KOPT-K1 (cell line): ENCODE measurements at regions not wholly inside any gene's neighbourhood (a gene's known extent, or its start where the extent isn't known, plus 50 kb on each side); places are given as distances from the start of the nearest gene placed in this dataset.
"Not testable (repeated sequence)": the region's sequence is repeated elsewhere in the genome, so short reads cannot be mapped to it uniquely, and the experiment has no call there.

Experiments
- H3K27ac ChIP-seq: fragments of 200-600 bp; sonication (generic); 2 replicates; pipeline ENCODE4 v1.5.1; 2016; ENCODE audit warnings: antibody characterized with exemption, mild to moderate bottlenecking, low read depth, low read length; ENCODE audit not compliant: poor library complexity, severe bottlenecking
- H3K36me3 ChIP-seq: fragments of 200-600 bp; sonication (generic); 2 replicates; pipeline ENCODE4 v1.5.1; 2017; ENCODE audit warnings: antibody characterized with exemption, mild to moderate bottlenecking, low read length, moderate library complexity; ENCODE audit not compliant: insufficient read depth
- H3K9me3 ChIP-seq: fragments of 200-600 bp; sonication (generic); 2 replicates; pipeline ENCODE4 v1.5.1; 2017; ENCODE audit warnings: antibody characterized with exemption, low read length, mild to moderate bottlenecking; ENCODE audit not compliant: insufficient read depth, poor library complexity, severe bottlenecking

- no peak overlapping the region for H3K27ac ChIP-seq
- no peaks in the 10 kb centered on the region for H3K36me3 ChIP-seq
- no peaks in the 10 kb centered on the region for H3K9me3 ChIP-seq
Observed at GRCh38 chr3:71984843-71985613, 200.1 kb upstream of the PROK2 start.

GRCh38 chr3:71983694-71984093 is 198.7 kb upstream of the PROK2 start:
- no peaks in the 10 kb centered on the region for H3K36me3 ChIP-seq
- no peaks in the 10 kb centered on the region for H3K9me3 ChIP-seq
- no peak overlapping the region for H3K27ac ChIP-seq

- not testable (repeated sequence) for H3K9me3 ChIP-seq, H3K27ac ChIP-seq, H3K36me3 ChIP-seq
Observed at GRCh38 chr3:71982506-71983258, 197.7 kb upstream of the PROK2 start.

- Histone ChIP-seq H3K9me3 (peaks cover 3% of the 10 kb centered on the region), H3K27ac (no peak overlapping the region)
Observed at GRCh38 chr3:71979175-71979574, 194.2 kb upstream of the PROK2 start.

GRCh38 chr3:71978150-71978721 is 193.3 kb upstream of the PROK2 start:
- Histone ChIP-seq H3K9me3 (peaks cover 3% of the 10 kb centered on the region), H3K36me3 (no peaks in the 10 kb centered on the region), H3K27ac (no peak overlapping the region)

More at GRCh38 chr3:71979175-71979574, 194.2 kb upstream of the PROK2 start:
- H3K36me3 ChIP-seq = no peaks in the 10 kb centered on the region

DNA sequence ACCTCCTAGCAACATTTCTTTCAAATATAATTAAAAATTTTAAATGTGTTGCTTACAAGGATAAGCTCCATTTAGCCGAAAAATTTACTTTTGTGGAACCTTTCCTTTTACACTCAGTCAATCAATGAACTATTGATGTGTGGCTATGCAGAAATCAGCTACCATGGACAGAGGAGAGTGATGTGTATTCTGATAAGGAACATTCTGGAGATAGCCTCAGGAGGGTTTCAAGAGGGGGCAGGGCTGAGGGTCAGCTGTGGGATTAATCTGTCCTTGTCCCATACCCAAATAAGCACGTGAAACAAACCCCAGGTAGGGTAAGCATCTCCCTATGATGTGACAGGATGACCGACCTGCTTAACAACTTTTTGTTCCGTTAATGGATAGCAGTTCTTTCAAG is 192.6 kb upstream of the PROK2 start:
- peaks cover 3% of the 10 kb centered on the region for H3K9me3 ChIP-seq
- H3K27ac ChIP-seq = no peak overlapping the region
- no peaks in the 10 kb centered on the region for H3K36me3 ChIP-seq

GRCh38 chr3:71975573-71975972 is 190.6 kb upstream of the PROK2 start:
- H3K27ac ChIP-seq = no peak overlapping the region
- peaks cover 3% of the 10 kb centered on the region for H3K9me3 ChIP-seq
- no peaks in the 10 kb centered on the region for H3K36me3 ChIP-seq

- Histone ChIP-seq H3K27ac (no peak overlapping the region), H3K9me3 (peaks cover 3% of the 10 kb centered on the region), H3K36me3 (no peaks in the 10 kb centered on the region)
Observed at GRCh38 chr3:71974786-71975185, 189.8 kb upstream of the PROK2 start.

DNA sequence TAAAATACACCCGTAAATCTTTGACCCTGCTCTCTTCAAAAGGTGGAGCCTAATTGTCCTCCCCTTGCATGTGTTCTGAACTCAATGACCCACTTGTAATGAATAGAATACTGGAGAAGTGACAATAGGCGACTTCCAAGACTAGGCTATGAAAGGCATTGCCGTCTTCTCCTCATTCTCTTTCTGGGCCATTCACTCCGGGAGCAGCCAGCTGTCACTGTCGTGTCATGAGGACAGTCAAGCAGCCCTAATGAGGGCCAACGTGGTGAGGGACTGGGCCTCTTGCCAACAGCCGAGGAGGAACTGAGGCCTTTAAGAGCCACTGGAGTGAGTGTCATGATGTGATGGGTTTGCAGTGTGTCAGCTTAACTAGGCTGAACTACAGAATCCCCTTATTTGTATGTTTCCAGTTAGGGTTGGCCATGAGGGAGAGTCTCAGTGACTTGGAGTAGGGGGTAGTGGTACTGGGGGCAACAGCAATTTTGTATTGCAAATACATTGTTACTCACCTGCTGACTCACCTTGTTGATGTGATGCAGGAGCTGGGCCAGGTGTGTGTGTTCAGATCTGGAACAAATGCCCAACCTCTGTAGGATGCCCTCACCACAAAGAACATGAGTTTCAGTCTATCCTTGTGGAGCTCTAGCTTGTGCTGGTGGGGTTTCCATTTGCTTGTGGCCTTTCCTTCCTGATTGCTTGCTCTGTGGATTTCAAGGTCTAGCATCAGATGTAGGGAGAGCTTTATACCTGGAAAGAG is 188.5 kb upstream of the PROK2 start:
- Histone ChIP-seq H3K27ac (no peak overlapping the region), H3K9me3 (peaks cover 3% of the 10 kb centered on the region), H3K36me3 (no peaks in the 10 kb centered on the region)

DNA sequence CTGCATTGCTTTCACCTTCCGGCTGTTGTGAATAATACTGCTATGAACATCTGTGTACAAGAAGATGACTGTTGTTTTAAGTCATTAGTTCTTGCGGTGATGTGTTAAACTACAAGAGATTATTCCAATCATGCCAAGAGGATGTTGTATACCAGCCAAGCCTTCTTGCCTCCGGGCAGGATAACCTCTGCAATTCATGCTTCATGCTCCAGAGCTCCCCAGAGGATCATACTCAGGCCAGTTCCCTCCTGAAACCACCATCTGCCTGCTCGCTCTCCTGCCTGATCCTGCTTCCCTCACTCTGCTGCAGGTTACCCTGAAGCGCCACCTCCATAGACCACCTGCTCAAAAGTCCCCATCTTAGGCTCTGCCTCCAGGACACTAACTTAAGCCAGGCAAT is 187.1 kb upstream of the PROK2 start:
- Histone ChIP-seq H3K9me3 (peaks cover 2% of the 10 kb centered on the region), H3K36me3 (no peaks in the 10 kb centered on the region), H3K27ac (no peak overlapping the region)

DNA sequence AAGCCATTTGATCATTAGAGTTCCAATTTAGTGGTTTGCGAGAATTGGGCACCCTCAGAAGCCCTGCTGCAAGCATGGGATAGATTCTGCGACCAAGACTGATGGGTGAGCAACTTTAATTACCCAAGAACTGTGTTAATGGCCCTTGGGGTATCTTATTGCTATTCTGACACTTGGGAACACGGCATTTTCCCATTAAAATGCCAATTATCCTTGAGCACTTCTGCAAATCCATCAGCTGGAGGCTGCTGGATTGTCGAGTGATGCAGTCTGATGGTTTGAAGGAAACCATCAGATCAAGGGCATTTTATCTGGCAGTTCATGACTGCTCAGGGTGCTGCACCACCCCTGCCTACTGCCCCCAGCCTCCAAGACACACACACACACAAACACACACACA is 183.6 kb upstream of the PROK2 start:
- H3K9me3 ChIP-seq = no peaks in the 10 kb centered on the region
- H3K36me3 ChIP-seq = no peaks in the 10 kb centered on the region

DNA sequence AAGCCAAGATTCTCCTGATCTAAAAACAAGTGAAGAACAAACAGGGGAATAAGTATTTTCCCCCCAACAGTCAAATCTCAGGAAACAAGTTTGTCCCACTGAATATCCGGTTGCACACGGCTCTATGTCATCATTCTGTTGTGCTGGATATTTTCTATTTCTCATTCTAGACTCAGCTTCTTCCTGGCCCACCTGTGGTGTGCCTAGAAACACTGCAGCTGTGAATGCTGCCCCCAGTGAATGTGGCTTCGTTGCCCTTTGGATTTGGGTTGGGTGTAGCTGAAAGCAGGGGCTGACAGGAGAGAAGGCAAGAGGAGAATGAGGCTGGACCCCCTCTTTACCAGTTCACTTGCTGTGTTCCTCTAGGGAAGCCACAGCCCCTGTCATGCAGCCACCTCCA is 181.2 kb upstream of the PROK2 start:
- no peaks in the 10 kb centered on the region for H3K9me3 ChIP-seq
- no peak overlapping the region for H3K27ac ChIP-seq
- H3K36me3 ChIP-seq = no peaks in the 10 kb centered on the region

More for the DNA sequence above, 183.6 kb upstream of the PROK2 start:
- H3K27ac ChIP-seq = no peak overlapping the region

DNA sequence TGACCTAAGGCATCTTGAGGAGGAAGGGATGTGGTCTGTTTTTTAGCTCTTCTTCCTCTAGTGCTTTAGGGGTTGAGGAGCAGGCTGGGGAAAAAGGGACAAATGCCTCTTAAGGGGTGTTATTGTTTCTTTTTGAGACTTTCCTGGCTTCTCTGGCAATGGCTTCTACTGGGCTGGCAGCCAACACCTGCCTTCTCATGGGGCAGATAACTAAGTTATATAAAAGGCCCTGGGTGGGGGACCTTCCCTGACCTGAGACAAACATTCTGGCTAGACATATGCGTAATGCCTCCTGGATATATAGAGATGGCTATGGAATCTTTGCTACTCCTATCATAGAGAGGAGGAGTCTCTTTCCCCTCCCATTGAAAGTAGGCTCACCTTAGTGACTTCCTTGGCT is 179.2 kb upstream of the PROK2 start:
- H3K36me3 ChIP-seq = no peaks in the 10 kb centered on the region
- no peaks in the 10 kb centered on the region for H3K9me3 ChIP-seq
- no peak overlapping the region for H3K27ac ChIP-seq

DNA sequence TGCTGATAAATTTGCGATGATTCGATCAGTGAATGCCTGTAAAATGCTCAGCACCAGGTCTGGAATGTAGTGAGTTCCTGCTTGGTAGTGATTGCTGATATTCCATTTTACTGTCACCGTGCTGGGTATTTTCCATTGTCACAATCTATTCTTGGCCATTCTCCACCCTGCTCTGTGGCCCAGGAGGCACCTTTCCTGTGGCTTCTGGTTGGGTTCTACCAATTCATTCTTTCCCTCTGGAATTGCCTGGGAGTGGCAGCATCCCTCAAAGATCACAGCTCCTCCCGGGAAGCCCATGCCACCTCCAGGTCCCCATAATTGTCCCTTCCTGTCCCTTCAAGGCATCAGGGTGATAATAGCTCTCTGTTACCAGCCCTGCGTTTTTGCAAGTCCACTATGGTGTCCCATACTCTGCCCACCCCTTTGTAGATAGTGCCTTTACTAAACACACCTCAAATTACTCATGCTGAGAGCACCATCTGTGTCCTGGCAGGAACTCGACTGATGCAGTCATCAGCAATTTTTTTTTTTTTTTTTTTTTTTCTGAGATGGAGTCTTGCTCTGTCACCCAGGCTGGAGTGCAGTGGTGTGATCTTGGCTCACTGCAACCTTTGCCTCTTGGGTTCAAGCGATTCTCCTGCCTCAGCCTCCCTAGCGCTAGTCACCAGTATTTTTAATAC is 177.8 kb upstream of the PROK2 start:
- no peaks in the 10 kb centered on the region for H3K9me3 ChIP-seq
- H3K27ac ChIP-seq = no peak overlapping the region
- H3K36me3 ChIP-seq = no peaks in the 10 kb centered on the region
